SKM-1 (cell line): ENCODE measurements at regions not wholly inside any gene's neighbourhood (a gene's known extent, or its start where the extent isn't known, plus 50 kb on each side); places are given as distances from the start of the nearest gene placed in this dataset.
"Not testable (repeated sequence)": the region's sequence is repeated elsewhere in the genome, so short reads cannot be mapped to it uniquely, and the experiment has no call there.

ENCODE experiments used
- DNase-seq: peaks from one replicate; lab custom pipeline; 2025; ENCODE audit not compliant: unreplicated experiment; lab: John Stamatoyannopoulos, UW

DNA sequence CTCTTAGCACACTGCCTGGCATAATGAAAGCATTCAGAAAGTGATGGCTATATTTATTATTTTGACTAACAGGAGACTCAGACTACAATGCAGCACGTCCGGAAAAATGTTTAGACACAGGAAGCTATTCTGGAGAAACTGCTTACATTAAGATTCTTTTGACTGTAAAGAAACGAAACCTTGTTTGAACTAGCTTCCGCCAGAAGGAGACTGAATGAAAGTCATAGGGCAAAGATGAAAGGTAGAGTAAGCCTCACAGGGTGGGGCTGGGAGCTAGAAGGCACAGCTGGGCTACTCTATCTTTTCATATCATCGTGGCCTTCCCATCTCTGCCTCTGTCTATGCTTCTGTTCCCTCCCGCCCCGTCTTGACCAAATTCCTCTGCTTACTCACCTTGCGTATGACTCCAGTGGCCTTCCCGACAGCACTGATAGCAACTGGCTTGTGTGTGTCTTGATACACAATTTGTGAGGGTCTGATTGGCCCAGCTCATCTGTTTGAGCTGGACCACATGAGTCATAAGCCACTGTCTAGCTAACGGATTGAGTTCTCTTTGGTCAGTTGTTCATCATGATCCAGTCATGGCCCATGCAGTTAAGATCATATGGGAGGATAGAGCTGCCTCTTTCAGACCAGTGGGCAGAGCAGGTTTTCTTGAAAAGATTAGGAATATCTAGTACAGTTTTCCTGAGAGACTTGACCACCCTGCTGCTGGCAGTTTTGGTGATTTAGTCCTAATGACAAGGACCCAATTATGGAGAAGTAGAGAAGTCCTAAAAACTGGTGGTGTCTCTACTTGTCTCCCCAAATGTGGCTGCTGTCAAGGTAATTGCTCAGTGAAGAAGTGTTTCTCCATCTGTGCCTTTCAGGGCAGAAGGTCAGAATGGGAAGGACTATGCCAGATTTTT is 151.5 kb upstream of the SLC38A2 start:
- DNase-seq = no peak

DNA sequence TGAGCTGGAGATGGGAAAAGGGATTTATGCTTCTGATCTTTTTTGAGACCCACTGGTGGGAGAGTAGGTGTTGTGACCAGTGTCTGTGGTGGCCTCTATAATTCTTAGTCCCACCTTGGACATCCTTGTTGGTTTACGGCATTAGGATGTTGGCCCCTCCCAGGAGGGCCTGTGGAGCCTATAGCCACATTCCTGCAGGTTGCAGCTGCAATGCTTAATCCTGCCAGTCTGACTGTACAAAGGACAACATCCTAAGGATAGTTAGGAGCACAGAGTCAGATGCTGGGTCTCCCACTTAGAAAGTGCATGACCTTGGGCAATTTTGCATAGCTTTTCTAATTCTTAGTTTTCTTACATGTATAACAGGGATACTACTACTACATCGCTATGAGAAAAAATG is 150.9 kb upstream of the SLC38A2 start:
- no peak for DNase-seq

DNA sequence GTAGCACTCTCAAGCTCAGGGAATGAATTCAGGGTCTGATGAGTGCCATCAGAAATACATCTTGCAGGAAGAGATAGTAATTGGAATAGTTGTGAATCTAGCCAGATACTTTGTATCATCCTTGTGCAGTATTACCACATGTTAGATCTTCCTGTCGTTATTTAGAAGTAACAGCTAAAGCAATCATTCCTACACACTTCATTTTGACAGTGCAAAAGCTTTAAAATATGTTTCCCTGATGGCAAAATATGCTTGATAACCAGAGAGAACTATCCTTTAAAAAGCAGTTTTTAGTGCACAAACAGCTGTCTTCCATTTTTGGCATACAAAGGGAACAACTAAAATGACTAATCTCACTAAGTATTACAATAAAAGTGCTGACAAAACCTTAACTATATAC is 149.5 kb upstream of the SLC38A2 start:
- DNase-seq = no peak

DNA sequence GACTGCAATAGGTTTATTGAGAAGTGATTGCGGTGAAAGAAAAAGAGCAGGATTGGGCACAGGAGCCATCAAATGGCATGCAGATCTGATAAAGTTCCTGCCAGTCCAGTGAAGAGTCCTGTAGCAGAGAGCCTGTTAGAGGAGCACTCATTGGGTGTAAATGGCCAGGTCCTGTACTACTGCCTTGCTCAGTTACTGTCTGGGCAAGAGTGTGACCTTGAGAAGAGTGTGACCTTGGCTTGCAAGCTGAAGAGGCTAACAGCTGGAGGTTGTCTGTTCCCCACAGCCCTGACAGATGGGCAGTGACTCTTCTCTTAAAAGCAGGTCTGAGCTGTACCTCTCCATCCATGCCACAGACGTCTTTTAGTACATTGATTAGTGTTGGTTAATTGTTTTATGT is 148.6 kb upstream of the SLC38A2 start:
- no peak for DNase-seq

DNA sequence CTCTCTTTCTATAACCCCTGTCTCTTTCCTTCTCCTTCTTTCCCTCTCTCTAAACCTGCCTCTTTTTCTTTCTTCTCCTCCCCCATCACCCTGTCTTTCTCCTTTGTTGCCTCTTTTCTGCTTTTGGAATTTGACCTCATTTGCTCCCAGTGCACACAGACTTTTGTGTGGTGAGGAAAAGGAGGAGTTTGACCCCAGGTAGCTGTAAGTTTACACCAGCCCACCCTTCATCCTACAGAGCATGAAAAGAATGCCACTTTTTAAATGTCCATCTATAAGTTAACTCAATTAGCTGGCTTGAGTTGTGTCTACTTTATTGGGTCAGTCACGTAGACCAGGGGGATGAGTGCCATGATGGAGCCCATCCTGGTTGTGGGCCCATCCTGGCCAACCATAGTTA is 146.8 kb upstream of the SLC38A2 start:
- no peak for DNase-seq

DNA sequence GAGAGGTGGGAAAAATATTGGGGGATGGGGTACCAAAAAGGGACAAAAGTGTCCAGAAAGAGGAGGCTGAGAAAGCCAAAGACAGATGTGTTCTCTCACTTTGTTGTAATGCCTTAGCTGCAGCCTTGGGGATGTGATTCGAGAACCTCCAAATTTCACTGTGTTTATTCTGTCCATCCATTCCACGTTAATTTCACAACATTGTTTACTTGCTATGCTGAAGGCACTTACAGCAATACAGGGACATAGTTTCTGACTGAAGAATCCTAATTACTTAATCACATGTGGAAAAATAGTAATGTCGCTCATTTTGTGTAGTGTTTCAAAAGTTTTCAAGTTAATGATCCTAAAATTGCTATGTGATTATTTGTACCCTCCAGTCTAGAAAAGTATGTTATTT is 146.2 kb upstream of the SLC38A2 start:
- DNase-seq = no peak

DNA sequence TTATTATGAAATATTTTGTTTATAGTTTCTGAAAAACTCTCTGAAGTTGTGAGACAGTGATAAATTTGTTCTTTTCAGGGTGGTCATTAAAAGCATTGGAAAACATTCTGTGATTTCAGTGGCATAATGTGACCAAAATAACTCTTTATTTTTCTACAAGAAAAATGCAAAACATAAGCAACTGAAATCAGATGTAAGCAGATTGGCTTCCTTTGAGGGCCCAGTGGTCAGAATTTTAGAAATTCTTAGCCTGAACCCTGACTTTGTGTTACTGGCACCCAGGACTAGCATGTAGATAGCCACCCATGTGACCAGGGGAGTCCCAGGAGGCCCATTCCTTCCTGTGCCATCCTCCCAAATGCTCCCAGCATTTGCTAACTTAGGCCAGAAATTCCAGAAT is 145.6 kb upstream of the SLC38A2 start:
- DNase-seq = no peak

DNA sequence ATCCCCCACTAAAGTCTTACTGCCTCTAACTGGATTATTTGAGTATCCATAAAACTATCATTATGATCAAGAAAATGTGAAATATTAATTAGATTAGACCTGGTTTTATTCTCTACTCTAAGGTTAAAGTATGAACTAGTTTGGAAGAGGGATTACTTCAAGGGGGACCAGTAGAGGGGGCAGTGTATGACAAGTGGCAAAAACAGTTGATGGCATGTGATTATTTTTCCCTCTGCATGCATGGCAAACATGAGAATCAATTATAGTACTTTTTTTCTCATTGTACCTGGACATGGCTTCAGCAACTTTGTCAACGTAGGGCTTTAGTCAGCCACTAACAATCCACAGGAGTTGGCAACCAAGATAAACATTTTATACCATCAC is 145.0 kb upstream of the SLC38A2 start:
- no peak for DNase-seq

DNA sequence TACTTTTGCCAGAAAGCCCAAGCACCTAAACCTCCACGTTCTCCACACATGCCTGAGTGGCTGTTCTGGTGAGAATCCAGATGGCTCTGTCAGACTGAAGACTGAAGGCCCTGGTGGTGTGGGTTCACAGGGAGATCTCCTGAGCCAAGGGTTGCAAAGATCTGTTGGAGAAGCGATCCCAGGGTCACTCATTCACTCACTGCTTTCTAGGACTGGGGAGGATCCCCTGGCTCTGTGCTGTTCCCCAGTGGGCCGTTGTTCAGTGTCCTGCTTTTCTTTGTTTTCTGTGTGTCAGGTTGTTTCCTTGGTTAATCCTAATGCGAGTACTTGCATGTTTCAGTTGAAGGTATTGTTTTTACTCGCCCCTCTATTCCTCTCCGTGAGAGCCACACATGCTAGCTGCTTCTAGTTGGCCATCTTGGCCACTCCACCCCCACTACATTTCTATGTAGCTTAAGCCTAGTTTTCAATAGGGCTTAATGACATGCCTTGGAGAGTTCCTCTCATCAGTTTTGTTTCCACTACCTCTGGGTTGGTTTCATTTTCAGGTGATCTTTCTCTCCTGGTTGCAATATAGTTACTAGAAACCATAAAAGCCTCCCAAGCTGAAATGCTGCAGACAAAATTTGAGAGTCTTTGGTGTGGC is 144.5 kb upstream of the SLC38A2 start:
- no peak for DNase-seq

DNA sequence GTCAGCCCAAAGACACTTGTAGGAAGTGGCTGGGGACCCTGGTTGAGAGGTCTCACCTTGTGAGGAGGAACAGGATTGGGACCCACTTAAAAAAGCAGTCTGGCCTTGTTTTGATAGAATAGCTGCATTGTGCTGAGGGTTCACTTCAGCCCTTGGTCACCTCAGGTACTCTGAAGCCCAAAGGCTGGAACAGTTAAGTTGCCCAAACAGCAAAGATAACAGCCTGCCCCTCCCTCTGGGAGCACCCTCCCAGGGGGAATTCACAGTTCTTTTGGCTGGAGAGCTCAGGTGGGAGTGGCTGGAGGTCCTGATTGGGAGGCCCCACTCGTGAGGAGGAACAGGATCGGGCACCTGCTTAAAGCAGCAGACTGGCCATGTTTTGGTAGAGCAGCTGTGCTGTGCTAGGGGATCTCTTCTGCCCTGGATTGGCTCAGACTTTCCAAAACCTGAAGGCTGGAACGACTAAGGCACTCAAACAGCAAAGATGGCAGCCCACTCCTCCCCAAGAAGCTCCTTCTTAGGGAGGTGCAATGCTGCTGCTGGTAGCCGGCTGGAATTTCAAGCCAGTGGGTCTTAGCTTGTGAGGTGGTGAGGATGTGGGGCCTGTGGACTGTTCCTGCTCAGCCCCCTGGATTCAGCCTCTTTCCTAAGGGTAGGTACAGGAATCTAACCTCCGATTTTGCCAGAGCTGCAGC is 143.8 kb upstream of the SLC38A2 start:
- no peak for DNase-seq

DNA sequence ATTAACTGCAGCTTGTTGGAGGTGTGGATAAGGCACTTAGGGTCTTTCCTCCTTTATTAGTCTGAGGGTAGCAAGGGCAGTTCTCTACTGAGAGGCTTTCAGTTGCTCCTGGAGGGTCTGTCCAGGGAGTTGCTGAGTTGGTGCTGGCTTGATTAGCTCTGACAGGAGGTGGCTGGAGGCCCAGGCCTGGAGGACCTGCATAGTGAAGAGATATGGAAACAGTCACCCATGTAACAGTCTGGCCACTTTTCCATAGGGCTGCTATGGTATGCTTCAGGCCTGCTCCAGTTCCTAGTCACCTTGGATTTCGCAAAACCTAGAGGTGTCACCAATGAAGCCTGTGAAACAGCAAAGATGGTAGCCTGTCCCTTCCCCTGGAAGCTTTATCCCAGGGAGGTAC is 143.3 kb upstream of the SLC38A2 start:
- no peak for DNase-seq

DNA sequence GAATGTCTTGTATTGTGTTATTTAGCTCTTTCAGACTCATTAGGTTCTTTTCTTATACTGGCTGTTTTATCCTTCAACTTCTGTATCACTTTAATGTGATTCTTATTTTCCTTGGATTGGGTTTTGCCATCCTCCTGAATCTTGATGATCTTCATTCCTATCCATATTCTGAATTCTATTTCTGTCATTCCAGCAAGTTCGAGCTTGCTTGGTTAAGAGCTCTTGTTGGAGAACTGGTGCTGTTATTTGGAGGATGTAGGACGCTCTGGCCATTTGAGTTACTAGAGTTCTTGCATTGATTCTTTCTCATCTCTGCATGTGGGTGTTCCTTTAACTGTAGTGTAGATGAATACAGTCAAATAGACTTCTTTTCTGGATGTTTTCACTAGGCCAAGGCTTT is 142.3 kb upstream of the SLC38A2 start:
- no peak for DNase-seq

DNA sequence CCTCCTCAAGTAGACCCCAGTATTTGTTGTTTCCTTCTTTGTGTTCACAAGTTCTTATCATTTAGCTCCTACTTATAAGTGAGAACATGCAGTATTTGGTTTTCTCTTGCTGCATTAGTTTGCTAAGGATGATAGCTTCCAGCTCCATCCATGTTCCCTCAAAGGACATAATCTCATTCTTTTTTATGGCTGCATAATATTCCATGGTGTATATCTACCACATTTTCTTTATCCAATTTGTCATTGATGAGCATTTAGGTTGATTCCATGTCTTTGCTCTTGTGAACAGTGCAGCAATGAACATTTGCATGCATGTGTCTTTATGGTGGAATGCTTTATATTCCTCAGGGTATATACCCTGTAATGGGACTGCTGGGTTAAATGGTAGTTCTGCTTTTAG is 137.7 kb upstream of the SLC38A2 start:
- not testable (repeated sequence) for DNase-seq

DNA sequence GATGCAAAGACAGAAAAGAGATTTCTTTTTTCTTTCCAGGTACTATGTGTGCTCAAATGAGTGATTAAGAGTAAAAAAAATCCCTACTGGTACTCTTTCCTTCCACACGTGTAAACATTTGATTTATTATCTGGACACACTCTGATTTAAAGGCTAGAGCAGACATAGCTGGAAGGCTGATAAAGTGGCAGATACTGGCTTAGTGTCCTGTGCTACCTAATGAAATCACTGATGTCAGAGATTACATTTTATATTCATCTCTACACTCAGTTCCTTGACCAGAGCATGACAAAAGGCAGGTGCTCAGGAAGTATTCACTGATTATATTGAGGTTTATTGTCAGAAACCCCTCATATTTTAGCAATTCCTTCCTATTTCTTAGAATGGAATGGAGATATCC is 136.6 kb upstream of the SLC38A2 start:
- no peak for DNase-seq

DNA sequence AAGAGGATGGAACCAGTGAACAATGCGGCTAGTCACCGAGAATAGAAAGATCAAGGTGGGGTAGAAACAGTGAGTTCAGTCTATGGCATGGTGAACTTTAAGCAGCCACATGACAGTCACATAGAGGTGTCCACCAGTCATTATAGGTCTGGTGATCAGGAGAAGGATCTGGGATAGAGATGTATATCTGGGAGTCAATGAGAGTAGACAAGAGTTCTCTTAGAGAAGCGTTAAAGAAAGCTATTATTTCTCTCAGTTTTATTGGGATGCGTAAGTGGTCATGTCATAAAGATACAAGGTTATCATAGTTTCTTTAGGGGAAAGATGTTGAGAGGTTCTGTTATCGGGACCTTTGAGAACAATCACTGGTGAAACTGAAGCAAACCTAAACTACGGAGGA is 136.1 kb upstream of the SLC38A2 start:
- no peak for DNase-seq

DNA sequence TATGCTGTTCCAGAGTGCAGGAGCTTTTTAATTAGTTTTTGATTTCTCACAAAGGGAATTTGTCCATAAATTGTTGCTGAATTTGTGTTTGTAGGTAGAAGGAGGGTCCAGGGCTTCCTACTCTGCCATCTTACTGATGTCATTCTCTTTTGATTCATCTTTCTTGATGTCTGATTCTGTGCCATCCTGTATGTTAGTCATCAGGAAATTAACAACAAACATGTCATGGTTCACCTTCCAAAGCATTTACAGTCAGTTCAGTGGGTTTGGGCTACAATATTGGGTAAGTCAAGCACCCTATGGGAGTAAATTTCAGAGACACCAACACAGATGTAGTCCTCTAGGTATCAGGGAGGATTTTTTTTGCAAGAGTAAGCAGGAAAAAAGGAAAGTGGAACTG is 135.2 kb upstream of the SLC38A2 start:
- DNase-seq = no peak

DNA sequence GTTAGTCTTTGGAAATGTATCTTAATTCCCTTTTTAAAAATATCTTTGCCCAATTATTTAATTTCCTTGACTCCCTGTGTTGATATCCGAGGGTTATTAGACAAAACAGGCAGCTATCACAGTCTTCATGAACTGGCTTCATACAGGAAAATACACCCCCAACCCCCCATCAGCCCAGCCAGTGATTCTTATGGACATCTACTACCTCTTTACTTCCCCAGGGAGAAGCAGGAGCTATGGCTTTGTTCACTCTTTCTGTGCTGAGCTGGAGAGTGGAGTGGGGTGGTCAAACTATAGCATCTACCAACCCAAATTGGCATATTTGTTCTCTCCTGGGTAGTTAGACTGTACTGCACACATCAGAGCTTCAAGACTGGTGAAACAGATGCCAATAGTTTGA is 134.4 kb upstream of the SLC38A2 start:
- no peak for DNase-seq

DNA sequence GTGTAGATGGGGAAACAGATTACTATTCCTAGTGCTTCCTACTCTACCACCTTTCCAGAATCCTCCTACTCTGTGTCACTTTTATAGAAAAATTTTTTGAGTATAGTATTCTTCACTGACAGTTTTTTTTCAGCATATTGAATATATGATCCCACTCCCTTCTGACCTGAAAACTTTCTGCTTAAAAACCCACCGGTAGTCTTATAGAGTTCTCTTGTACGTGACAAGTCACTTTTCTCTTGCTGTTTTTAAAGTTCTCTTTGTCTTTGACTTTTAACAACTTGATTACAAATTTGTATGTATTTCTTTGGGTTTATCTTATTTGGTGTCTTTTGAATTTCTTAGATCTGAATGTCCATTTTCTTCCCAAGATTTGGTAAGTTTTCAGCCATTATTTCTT is 133.6 kb upstream of the SLC38A2 start:
- DNase-seq = no peak

DNA sequence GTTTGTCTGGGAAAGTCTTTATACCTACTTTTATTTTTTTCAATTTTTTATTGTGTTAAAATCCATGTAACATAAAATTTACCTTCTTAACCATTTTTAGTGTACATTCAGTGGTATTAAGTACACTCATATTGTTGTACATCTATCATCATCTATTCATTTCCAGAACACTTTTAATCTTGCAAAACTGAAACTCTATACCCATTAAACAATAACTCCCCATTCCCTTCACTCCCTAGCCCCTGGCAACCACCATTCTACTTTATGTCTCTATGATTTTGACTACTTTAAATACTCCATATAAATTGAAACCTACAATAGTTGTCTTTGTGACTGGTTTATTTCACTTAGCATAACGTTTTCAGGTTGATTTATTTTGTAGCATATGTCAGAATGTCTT is 131.9 kb upstream of the SLC38A2 start:
- DNase-seq = no peak

DNA sequence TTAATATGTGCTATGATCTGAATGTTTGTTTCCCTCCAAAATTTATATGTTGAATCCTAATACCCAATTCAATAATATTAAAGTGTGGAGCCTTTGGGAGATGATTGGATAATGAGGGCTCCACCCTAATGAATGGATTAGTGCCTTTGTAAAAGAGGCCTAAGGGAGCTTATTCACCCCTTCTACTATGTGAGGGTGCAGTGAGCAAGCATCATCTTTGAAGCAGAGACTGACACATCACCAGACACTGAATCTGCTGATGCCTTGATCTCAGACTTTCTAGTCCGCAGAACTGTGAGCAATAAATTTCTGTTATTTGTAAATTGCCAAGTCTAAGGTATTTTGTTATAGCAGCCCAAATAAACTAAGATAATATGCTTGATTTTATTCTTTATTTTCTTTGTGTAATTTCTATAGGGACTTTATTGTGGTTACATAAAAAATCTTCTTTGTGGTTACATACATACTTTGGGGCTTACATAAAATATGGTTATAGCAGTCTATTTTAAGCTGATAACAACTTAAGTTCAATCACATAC is 131.1 kb upstream of the SLC38A2 start:
- no peak for DNase-seq

DNA sequence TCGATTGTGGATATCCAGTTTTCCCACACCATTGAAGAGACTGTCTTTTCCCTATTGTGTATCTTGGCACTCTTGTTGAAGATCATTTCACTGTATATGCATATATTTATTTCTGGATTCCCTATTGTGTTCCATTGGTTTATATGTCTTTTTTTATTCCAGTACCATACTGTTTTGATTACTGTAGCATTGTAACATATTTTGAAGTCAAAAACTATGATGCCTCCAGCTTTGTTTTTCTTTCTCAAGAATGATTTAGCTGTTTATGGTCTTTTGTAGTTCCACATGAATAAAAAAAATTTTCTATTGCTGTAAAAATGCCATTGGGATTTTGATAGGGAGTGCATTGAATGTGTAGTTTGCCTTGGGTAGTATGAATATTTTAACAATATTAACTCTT is 128.1 kb upstream of the SLC38A2 start:
- no peak for DNase-seq

DNA sequence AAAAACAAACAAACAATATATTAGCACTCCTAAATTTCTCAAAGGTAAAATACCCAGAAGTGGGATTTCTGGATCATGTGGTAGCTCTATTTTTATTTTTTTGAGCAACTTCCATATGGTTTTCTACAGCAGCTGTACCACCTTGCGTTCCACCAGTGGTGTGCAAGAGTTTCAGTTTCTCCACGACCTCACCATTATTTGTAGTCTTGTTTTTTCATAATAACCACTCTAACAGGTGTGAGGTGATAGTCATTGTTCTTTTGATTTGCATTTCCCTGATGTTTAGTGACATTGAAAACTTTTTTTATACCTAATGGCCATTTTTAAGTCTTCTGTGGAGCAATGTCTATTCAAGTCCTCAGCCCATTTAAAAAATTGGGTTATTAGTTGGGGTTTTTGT is 127.3 kb upstream of the SLC38A2 start:
- DNase-seq = no peak
